ENCODE measurements at regions not wholly inside any gene's neighbourhood (a gene's known extent, or its start where the extent isn't known, plus 50 kb on each side); places are given as distances from the start of the nearest gene placed in this dataset.

DNA sequence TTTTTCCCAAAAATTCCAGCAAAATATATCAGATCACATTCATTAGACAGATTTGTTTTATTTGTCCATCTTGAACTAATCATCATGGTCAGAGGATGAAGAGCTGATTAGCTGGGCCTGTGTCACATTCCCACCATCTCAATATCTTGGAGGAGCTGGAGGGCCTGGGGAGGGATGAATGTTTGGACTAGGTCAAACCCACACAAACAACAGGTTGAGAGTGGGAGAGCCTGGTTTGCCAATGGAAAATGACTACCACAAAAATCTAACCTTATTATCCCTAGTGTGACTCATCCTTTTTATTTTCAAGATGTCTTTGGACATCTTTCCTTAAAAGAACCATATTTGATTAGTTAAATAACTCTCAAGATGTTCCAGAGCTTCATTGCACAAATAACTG lies 242.4 kb downstream of the OGFRL1 start:
- H3K9me3 ChIP-seq (replicated peaks; ENCODE audit: control insufficient read depth, insufficient read depth, low read length) = no peaks in the 10 kb centered on the region
- DNase-seq (ENCODE audit: low read depth, low spot score) = no peak
- TF ChIP-seq FOS (IDR thresholded peaks at IDR 0.05; ENCODE audit: borderline replicate concordance, insufficient read depth, low read length) (no peak), GATA2 (IDR thresholded peaks at IDR 0.05; ENCODE audit: insufficient read depth, insufficient read length, low read depth, low read length) (no peak), MYC (IDR thresholded peaks at IDR 0.05; ENCODE audit: low read depth, low read length) (no peak), POLR2AphosphoS5 (IDR thresholded peaks at IDR 0.05; ENCODE audit: insufficient read depth, low read depth, low read length) (no peak), EZH2 (IDR thresholded peaks at IDR 0.05; ENCODE audit: borderline replicate concordance, low read depth, low read length, severe bottlenecking) (no peak), POLR2A (IDR thresholded peaks at IDR 0.05; ENCODE audit: low read depth, low read length) (no peak), JUN (IDR thresholded peaks at IDR 0.05; ENCODE audit: borderline replicate concordance, insufficient read depth, insufficient read length, low read depth) (no peak)
- TF ChIP-seq, protein P1, sequence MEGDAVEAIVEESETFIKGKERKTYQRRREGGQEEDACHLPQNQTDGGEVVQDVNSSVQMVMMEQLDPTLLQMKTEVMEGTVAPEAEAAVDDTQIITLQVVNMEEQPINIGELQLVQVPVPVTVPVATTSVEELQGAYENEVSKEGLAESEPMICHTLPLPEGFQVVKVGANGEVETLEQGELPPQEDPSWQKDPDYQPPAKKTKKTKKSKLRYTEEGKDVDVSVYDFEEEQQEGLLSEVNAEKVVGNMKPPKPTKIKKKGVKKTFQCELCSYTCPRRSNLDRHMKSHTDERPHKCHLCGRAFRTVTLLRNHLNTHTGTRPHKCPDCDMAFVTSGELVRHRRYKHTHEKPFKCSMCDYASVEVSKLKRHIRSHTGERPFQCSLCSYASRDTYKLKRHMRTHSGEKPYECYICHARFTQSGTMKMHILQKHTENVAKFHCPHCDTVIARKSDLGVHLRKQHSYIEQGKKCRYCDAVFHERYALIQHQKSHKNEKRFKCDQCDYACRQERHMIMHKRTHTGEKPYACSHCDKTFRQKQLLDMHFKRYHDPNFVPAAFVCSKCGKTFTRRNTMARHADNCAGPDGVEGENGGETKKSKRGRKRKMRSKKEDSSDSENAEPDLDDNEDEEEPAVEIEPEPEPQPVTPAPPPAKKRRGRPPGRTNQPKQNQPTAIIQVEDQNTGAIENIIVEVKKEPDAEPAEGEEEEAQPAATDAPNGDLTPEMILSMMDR (IDR thresholded peaks at IDR 0.05; ENCODE audit: extremely low read depth in 1 of 2, insufficient read depth in 1 of 2, low read depth in 1 of 2, low read length in 2 of 2) = no peak
- TF ChIP-seq, protein P2, sequence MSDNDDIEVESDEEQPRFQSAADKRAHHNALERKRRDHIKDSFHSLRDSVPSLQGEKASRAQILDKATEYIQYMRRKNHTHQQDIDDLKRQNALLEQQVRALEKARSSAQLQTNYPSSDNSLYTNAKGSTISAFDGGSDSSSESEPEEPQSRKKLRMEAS (IDR thresholded peaks at IDR 0.05; ENCODE audit: insufficient read depth, insufficient read length) = no peak
- peaks cover 6 to 9% of the 10 kb centered on the region in 2 experiments for H3K27me3 ChIP-seq (ENCODE audit: control insufficient read depth in 2 of 2, insufficient read depth in 2 of 2, low read length in 2 of 2)
- BruUV-seq (replicated peaks) = no TSS peak
- no peak overlapping the region for H3K4me3 ChIP-seq (replicated peaks in 1 of 3; ENCODE audit: insufficient read depth in 1 of 3, low read depth in 1 of 3, low read length in 3 of 3)
- H3K9me1 ChIP-seq (replicated peaks; ENCODE audit: control insufficient read depth, extremely low read depth, insufficient read depth, low read length) = no peaks in the 10 kb centered on the region
- H3K27ac ChIP-seq (ENCODE audit: insufficient read depth, low read depth, low read length) = no peak overlapping the region
- no peaks in the 10 kb centered on the region for H3K79me2 ChIP-seq (ENCODE audit: control insufficient read depth, insufficient read depth, low read length)
- dilution Hi-C loops (cut with MboI; ENCODE audit: extremely low pct_ligation_motif_present, low sequenced_read_pairs) = no loop called here
- FAIRE-seq = no peak
- H2AFZ ChIP-seq (ENCODE audit: low read depth, low read length) = no peak overlapping the region
- ChIA-PET CTCF (interaction anchor here (2.5 kb wide), 1 partner anchor 552 kb away, joined by 22 read pairs; no protein-coding TSS in a partner anchor), POLR2A (no interaction called here)
- H3K4me1 ChIP-seq (ENCODE audit: control insufficient read depth, extremely low read depth, insufficient read depth, low read length) = peaks cover 8% of the 10 kb centered on the region
- H3K36me3 ChIP-seq (ENCODE audit: control insufficient read depth in 2 of 2, extremely low read depth in 1 of 2, insufficient read depth in 2 of 2, low read length in 2 of 2) = no peaks in the 10 kb centered on the region
- intact Hi-C loops (cut with micrococcal nuclease) = no loop called here
- H4K20me1 ChIP-seq (replicated peaks; ENCODE audit: control insufficient read depth, extremely low read depth, insufficient read depth, low read length) = no peaks in the 10 kb centered on the region
- H3K9ac ChIP-seq (replicated peaks; ENCODE audit: extremely low read depth, insufficient read depth, low read length) = no peak overlapping the region
- H3K4me2 ChIP-seq (ENCODE audit: insufficient read depth, low read length) = no peak overlapping the region
